Liver (tissue), 3 donors: ENCODE measurements at regions not wholly inside any gene's neighbourhood (a gene's known extent, or its start where the extent isn't known, plus 50 kb on each side); places are given as distances from the start of the nearest gene placed in this dataset.

Source experiments
- ATF3 ChIP-seq: IDR thresholded peaks from 2 replicates; pipeline ENCODE4 v1.6.1; 2016; ENCODE audit warnings: antibody characterized with exemption
- CTCF ChIP-seq: fragments of 150-350 bp; IDR thresholded peaks from 2 replicates; pipeline ENCODE4 v1.5.1; 2017; ENCODE audit warnings: improper control_type of control experiment, low read depth, low read length; ENCODE audit not compliant: missing input control
- GABPA ChIP-seq, 2 donors: IDR thresholded peaks in 1 of 2; conservative IDR thresholded peaks in 1 of 2; 2 replicates each; pipeline ENCODE4 v1.6.1; 2016; ENCODE audit warnings: antibody characterized with exemption in 2 of 2, mild to moderate bottlenecking in 1 of 2, moderate library complexity in 1 of 2
- JUND ChIP-seq, 2 donors: IDR thresholded peaks; 2 replicates each; pipeline ENCODE4 v1.6.1; 2016; ENCODE audit warnings: antibody characterized with exemption in 2 of 2
- MAX ChIP-seq: IDR thresholded peaks from 2 replicates; pipeline ENCODE4 v1.6.1; 2016; ENCODE audit warnings: antibody characterized with exemption
- RAD21 ChIP-seq, 2 donors: IDR thresholded peaks; 2 replicates each; pipeline ENCODE4 v1.6.1; 2016; ENCODE audit warnings: antibody characterized with exemption in 2 of 2, mild to moderate bottlenecking in 2 of 2
- REST ChIP-seq: IDR thresholded peaks from 2 replicates; pipeline ENCODE4 v1.6.1; 2016; ENCODE audit warnings: antibody characterized with exemption, mild to moderate bottlenecking
- donor health status: healthy.
- donor health status: healthy.

- no peak for TF ChIP-seq CTCF
- TF ChIP-seq GABPA (IDR thresholded peaks at IDR 0.05 in 1 of 2, conservative IDR thresholded peaks at IDR 0.05 in 1 of 2), result no peak
- TF ChIP-seq JUND (IDR thresholded peaks at IDR 0.05), result no peak
- no peak for TF ChIP-seq MAX
- TF ChIP-seq REST, result no peak
- TF ChIP-seq RAD21 (IDR thresholded peaks at IDR 0.05), result peak in 1 of 2 donors; percentile 38
- no peak for TF ChIP-seq ATF3
Observed at GRCh38 chr9:27787891-27788290, 214.6 kb upstream of the C9orf72 start.
